PC-3 (cell line): ENCODE measurements at regions not wholly inside any gene's neighbourhood (a gene's known extent, or its start where the extent isn't known, plus 50 kb on each side); places are given as distances from the start of the nearest gene placed in this dataset.
"Not testable (repeated sequence)": the region's sequence is repeated elsewhere in the genome, so short reads cannot be mapped to it uniquely, and the experiment has no call there.

Source experiments
- ATAC-seq: fragments of 200-7000 bp; cut with Tn5 transposase; 2 replicates; pipeline ENCODE4 v1.9.1; 2020; ENCODE audit warnings: mild to moderate bottlenecking, moderate library complexity
- BruUV-seq: library from RNA; stranded (reverse); fragments of 400-500 nt; replicated peaks from 2 replicates; lab custom pipeline; 2021; lab: Mats Ljungman, UMichigan
- CTCF ChIA-PET: fragments of 300-600 bp; sonication (Branson Sonifier 250); formaldehyde crosslinking; loops from one replicate; lab custom pipeline; 2022; ENCODE audit warnings: antibody characterized with exemption; lab: Charles Lee
- POLR2A ChIA-PET: fragments of 300-600 bp; sonication (Branson Sonifier 250); formaldehyde crosslinking; loops from one replicate; lab custom pipeline; 2022; ENCODE audit warnings: antibody characterized with exemption; ENCODE audit not compliant: unreplicated experiment; lab: Charles Lee
- DNase-seq: peaks from one replicate; pipeline ENCODE4 v3.0.0-alpha.2; 2015
- H2AFZ ChIP-seq: fragments of 300-600 bp; sonication (generic); 2 replicates; pipeline ENCODE4 v1.6.0; 2016; ENCODE audit warnings: antibody characterized with exemption, low read length
- H3F3A ChIP-seq: fragments of 300-600 bp; sonication (generic); one replicate; pipeline ENCODE4 v1.6.0; 2017; ENCODE audit warnings: antibody characterized with exemption, low read length, control low read depth, mild to moderate bottlenecking; ENCODE audit not compliant: unreplicated experiment
- H3K27ac ChIP-seq: fragments of 300-600 bp; sonication (generic); 2 replicates; pipeline ENCODE4 v1.5.1; 2016; ENCODE audit warnings: mild to moderate bottlenecking, low read length
- H3K27me3 ChIP-seq: fragments of 300-600 bp; sonication (generic); 2 replicates; pipeline ENCODE4 v1.6.1; 2016; ENCODE audit warnings: low read length, mixed read lengths
- H3K36me3 ChIP-seq: fragments of 300-600 bp; sonication (generic); 2 replicates; pipeline ENCODE4 v1.6.1; 2016; ENCODE audit warnings: low read depth, mixed run types, low read length, mixed read lengths
- H3K4me1 ChIP-seq: fragments of 300-600 bp; sonication (generic); 2 replicates; pipeline ENCODE4 v1.5.1; 2016; ENCODE audit warnings: low read length; ENCODE audit not compliant: insufficient read depth
- H3K4me2 ChIP-seq: fragments of 300-600 bp; sonication (generic); 2 replicates; pipeline ENCODE4 v1.6.0; 2016; ENCODE audit warnings: low read length
- H3K4me3 ChIP-seq: fragments of 300-600 bp; sonication (generic); 2 replicates; pipeline ENCODE4 v1.5.1; 2016; ENCODE audit warnings: mild to moderate bottlenecking, low read length, mixed read lengths
- H3K79me2 ChIP-seq: fragments of 300-600 bp; sonication (generic); 2 replicates; pipeline ENCODE4 v1.6.1; 2017; ENCODE audit warnings: low read length, mixed read lengths
- H3K9ac ChIP-seq: fragments of 300-600 bp; sonication (generic); 2 replicates; pipeline ENCODE4 v1.6.0; 2016; ENCODE audit warnings: mild to moderate bottlenecking, low read length
- H3K9me2 ChIP-seq: fragments of 300-600 bp; sonication (generic); replicated peaks from 2 replicates; pipeline ENCODE4 v1.6.1; 2016; ENCODE audit warnings: mixed run types, low read length, mixed read lengths
- H3K9me3 ChIP-seq: fragments of 300-600 bp; sonication (generic); 2 replicates; pipeline ENCODE4 v1.6.1; 2016; ENCODE audit warnings: low read length, mixed read lengths
- H4K20me1 ChIP-seq: fragments of 300-600 bp; sonication (generic); 2 replicates; pipeline ENCODE4 v1.6.1; 2016; ENCODE audit warnings: low read length, mixed read lengths
- EZH2 ChIP-seq: fragments of 300-600 bp; sonication (generic); IDR thresholded peaks from one replicate; pipeline ENCODE4 v1.6.1; 2017; ENCODE audit warnings: antibody characterized with exemption, mild to moderate bottlenecking, low read length; ENCODE audit not compliant: unreplicated experiment
- EZH2phosphoT487 ChIP-seq: fragments of 300-600 bp; sonication (generic); IDR thresholded peaks from 2 replicates; pipeline ENCODE4 v1.6.1; 2018; ENCODE audit warnings: mild to moderate bottlenecking, antibody characterized with exemption, low read length, borderline replicate concordance
- intact Hi-C: fragments of 100-400 bp; cut with micrococcal nuclease; formaldehyde crosslinking; loops from 2 replicates; pipeline ENCODE4 v1.9.0; 2023
- TF ChIP-seq, protein P1 (sequence below): fragments of 300-600 bp; sonication (generic); conservative IDR thresholded peaks from 2 replicates; pipeline ENCODE4 v1.5.1; 2017; ENCODE audit warnings: antibody characterized with exemption, low read depth, mild to moderate bottlenecking, low read length

DNA sequence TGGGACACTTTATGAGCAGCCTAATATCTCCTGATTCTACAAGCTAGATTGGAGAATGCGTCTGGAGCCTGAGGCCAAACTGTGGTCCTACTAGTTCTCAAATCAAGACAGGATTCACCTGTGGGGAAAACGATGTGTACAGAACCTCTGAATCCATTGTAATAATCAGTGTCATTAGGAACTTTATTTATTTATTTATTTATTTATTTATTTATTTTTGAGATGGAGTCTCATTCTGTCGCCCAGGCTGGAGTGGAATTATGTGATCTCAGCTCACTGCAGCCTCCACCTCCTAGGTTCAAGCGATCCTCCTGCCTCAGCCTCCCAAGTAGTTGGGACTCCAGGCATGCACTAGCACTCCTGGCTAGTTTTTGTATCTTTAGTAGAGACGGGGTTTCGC, 52.6 kb upstream of the KIF26B start:
- H3K9ac ChIP-seq, H4K20me1 ChIP-seq, intact Hi-C loops, DNase-seq, H2AFZ ChIP-seq, H3F3A ChIP-seq, H3K36me3 ChIP-seq, H3K27me3 ChIP-seq, H3K4me2 ChIP-seq, H3K4me1 ChIP-seq, H3K9me3 ChIP-seq, H3K4me3 ChIP-seq, ATAC-seq, H3K79me2 ChIP-seq, H3K27ac ChIP-seq, BruUV-seq, H3K9me2 ChIP-seq, CTCF ChIA-PET: not testable (repeated sequence)
- POLR2A ChIA-PET, result interaction anchor here (0.6 kb wide), 1 partner anchor 239 kb away, joined by 6 read pairs; no protein-coding TSS in a partner anchor

DNA sequence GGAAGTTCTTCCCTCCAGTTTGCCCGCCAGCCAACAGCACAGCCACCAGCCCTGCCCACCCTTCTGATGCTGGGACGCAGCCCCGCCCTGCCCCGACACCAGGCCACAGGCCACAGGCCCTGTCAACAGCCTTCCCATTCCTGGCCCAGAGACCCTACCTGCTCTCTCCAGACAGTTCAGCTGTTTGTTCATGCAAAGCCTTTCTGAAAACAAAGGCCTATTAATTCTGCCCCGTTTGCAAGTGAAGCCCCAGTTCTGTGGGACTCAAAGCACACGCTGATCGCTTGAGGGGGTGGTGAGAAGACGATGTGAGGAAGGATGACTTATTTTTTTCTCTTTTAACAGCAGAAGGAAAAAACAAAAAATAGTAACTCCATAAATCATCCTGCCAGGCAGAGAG, 55.4 kb upstream of the KIF26B start:
- no peak overlapping the region for H2AFZ ChIP-seq
- no peaks in the 10 kb centered on the region for H3F3A ChIP-seq
- ATAC-seq, result no peak
- no peaks in the 10 kb centered on the region for H3K79me2 ChIP-seq
- POLR2A ChIA-PET, result no interaction called here
- no peaks in the 10 kb centered on the region for H3K9me3 ChIP-seq
- no TSS peak for BruUV-seq
- H3K36me3 ChIP-seq, result no peaks in the 10 kb centered on the region
- no peaks in the 10 kb centered on the region for H3K4me1 ChIP-seq
- H3K27me3 ChIP-seq, result no peaks in the 10 kb centered on the region
- H4K20me1 ChIP-seq, result no peaks in the 10 kb centered on the region
- no peak overlapping the region for H3K4me2 ChIP-seq
- H3K4me3 ChIP-seq, result no peak overlapping the region
- DNase-seq, result no peak
- intact Hi-C loops, result no loop called here
- H3K9me2 ChIP-seq, result no peaks in the 10 kb centered on the region
- H3K27ac ChIP-seq, result no peak overlapping the region
- TF ChIP-seq EZH2 (no peak), EZH2phosphoT487 (no peak)
- TF ChIP-seq, protein P1, sequence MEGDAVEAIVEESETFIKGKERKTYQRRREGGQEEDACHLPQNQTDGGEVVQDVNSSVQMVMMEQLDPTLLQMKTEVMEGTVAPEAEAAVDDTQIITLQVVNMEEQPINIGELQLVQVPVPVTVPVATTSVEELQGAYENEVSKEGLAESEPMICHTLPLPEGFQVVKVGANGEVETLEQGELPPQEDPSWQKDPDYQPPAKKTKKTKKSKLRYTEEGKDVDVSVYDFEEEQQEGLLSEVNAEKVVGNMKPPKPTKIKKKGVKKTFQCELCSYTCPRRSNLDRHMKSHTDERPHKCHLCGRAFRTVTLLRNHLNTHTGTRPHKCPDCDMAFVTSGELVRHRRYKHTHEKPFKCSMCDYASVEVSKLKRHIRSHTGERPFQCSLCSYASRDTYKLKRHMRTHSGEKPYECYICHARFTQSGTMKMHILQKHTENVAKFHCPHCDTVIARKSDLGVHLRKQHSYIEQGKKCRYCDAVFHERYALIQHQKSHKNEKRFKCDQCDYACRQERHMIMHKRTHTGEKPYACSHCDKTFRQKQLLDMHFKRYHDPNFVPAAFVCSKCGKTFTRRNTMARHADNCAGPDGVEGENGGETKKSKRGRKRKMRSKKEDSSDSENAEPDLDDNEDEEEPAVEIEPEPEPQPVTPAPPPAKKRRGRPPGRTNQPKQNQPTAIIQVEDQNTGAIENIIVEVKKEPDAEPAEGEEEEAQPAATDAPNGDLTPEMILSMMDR, result no peak
- H3K9ac ChIP-seq, result no peak overlapping the region
- CTCF ChIA-PET, result no interaction called here

DNA sequence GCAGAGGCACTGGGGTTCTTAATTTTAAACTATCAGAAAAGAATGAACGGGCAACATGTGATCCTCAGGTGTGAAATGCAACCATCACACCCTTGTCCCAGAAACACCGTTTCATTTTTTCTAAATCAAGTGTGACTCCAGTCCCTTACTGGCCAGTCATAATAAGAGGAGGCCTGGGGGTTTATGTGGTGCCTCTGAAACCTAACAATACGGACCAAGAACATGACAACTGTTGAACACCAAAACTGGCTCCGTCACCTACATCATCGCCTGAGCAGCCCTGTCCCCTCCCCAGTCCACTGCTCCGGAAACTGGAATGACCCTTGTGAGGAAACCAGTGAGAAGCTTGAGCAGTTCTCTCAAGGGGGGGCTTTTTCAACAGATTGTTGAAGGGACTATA, 55.9 kb upstream of the KIF26B start:
- no peaks in the 10 kb centered on the region for H4K20me1 ChIP-seq
- no peaks in the 10 kb centered on the region for H3K9me2 ChIP-seq
- H3F3A ChIP-seq, result no peaks in the 10 kb centered on the region
- no peaks in the 10 kb centered on the region for H3K27me3 ChIP-seq
- H3K36me3 ChIP-seq, result no peaks in the 10 kb centered on the region
- no peaks in the 10 kb centered on the region for H3K9me3 ChIP-seq
- H3K4me2 ChIP-seq, result no peak overlapping the region
- DNase-seq (no peak), ATAC-seq (no peak)
- H3K79me2 ChIP-seq, result no peaks in the 10 kb centered on the region
- H3K27ac ChIP-seq, result no peak overlapping the region
- no peak overlapping the region for H3K4me3 ChIP-seq
- no peaks in the 10 kb centered on the region for H3K4me1 ChIP-seq
- no peak overlapping the region for H3K9ac ChIP-seq
- intact Hi-C loops, result no loop called here
- TF ChIP-seq EZH2phosphoT487 (no peak), EZH2 (no peak)
- TF ChIP-seq, protein P1, result no peak
- BruUV-seq, result no TSS peak
- no peak overlapping the region for H2AFZ ChIP-seq
- CTCF ChIA-PET, result no interaction called here
- POLR2A ChIA-PET, result no interaction called here
